Sigmoid colon (tissue), 6 donors: ENCODE measurements at regions not wholly inside any gene's neighbourhood (a gene's known extent, or its start where the extent isn't known, plus 50 kb on each side); places are given as distances from the start of the nearest gene placed in this dataset.
A peak's percentile ranks its signal among the peaks of the same experiment; 100 is the strongest.

Experiments
- DNase-seq: peaks from one replicate; pipeline ENCODE4 v3.0.0-alpha.2; 2019
- H3K27ac ChIP-seq, 4 donors: fragments of 200-600 bp; sonication (generic); one replicate each; pipeline ENCODE4 v1.5.1; 2016 to 2019; ENCODE audit warnings: mild to moderate bottlenecking in 1 of 4
- H3K27me3 ChIP-seq, 3 donors: fragments of 200-600 bp; sonication (generic); one replicate each; pipeline ENCODE4 v1.5.1; 2019; ENCODE audit warnings: mild to moderate bottlenecking in 1 of 3
- H3K36me3 ChIP-seq, 4 donors: fragments of 200-600 bp; sonication (generic); one replicate each; pipeline ENCODE4 v1.5.1; 2016 to 2019
- H3K4me1 ChIP-seq, 4 donors: fragments of 200-600 bp; sonication (generic); one replicate each; pipeline ENCODE4 v1.5.1; 2017 to 2019
- H3K4me3 ChIP-seq, 4 donors: fragments of 200-600 bp; sonication (generic); one replicate each; pipeline ENCODE4 v1.5.1; 2017 to 2019; ENCODE audit warnings: mild to moderate bottlenecking in 2 of 4, moderate library complexity in 1 of 4
- H3K9me3 ChIP-seq, 4 donors: fragments of 200-600 bp in 3 of 4; sonication (generic) in 3 of 4; one replicate each; pipeline versions ENCODE4 v1.5.1 to v1.6.1; 2013 to 2019
- EP300 ChIP-seq, 4 donors: sonication (generic); formaldehyde crosslinking; IDR thresholded peaks; one replicate each; pipeline ENCODE4 v1.6.1; 2017; ENCODE audit warnings: antibody characterized with exemption in 4 of 4
- POLR2A ChIP-seq, 2 donors: fragments of 450-650 bp; IDR thresholded peaks; one replicate each; pipeline ENCODE4 v1.6.1; 2016; ENCODE audit warnings: antibody characterized with exemption in 2 of 2, mild to moderate bottlenecking in 2 of 2, moderate library complexity in 2 of 2
- POLR2AphosphoS5 ChIP-seq, 4 donors: sonication (generic); formaldehyde crosslinking; IDR thresholded peaks; one replicate each; pipeline ENCODE4 v1.6.1; 2017; ENCODE audit warnings: antibody characterized with exemption in 4 of 4
- WGBS, 2 donors: extraction: QIAGEN DNeasy Blood & Tissue Kit; methylation state at CpG; one replicate each; pipeline ENCODE4 v1.1.7; 2013; 5-methylcytosine and 5-hydroxymethylcytosine counted together
- intact Hi-C: fragments of 100-400 bp; cut with DNase I; formaldehyde crosslinking; loops from one replicate; pipeline ENCODE4 v1.15.1; 2023
- TF ChIP-seq, protein P1 (sequence below), 4 experiments: fragments of 450-650 bp in 3 of 4; fragments of 200-600 bp in 1 of 4; IDR thresholded peaks; one replicate each; pipeline ENCODE4 v1.5.1; 2016 to 2019; ENCODE audit warnings: antibody characterized with exemption in 4 of 4, mild to moderate bottlenecking in 3 of 4, moderate library complexity in 2 of 4
- donor health status: healthy with polysubstance abuse.
- donor health status: healthy.

- no peak overlapping the region for H3K27ac ChIP-seq
- H3K9me3 ChIP-seq = no peaks in the 10 kb centered on the region
- no peak for DNase-seq
- H3K4me1 ChIP-seq = peaks cover 0 to 39% (median 21%) of the 10 kb centered on the region in 4 donors
- intact Hi-C loops = loop anchor here (10.0 kb wide), 1 partner anchor 662 kb away; no protein-coding TSS in a partner anchor
- H3K4me3 ChIP-seq = no peak overlapping the region
- 44 to 45% methylated on average over 1 of the region's 1 CpG for WGBS, 2 donors
- TF ChIP-seq, protein P1, sequence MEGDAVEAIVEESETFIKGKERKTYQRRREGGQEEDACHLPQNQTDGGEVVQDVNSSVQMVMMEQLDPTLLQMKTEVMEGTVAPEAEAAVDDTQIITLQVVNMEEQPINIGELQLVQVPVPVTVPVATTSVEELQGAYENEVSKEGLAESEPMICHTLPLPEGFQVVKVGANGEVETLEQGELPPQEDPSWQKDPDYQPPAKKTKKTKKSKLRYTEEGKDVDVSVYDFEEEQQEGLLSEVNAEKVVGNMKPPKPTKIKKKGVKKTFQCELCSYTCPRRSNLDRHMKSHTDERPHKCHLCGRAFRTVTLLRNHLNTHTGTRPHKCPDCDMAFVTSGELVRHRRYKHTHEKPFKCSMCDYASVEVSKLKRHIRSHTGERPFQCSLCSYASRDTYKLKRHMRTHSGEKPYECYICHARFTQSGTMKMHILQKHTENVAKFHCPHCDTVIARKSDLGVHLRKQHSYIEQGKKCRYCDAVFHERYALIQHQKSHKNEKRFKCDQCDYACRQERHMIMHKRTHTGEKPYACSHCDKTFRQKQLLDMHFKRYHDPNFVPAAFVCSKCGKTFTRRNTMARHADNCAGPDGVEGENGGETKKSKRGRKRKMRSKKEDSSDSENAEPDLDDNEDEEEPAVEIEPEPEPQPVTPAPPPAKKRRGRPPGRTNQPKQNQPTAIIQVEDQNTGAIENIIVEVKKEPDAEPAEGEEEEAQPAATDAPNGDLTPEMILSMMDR (IDR thresholded peaks at IDR 0.05) = no peak
- TF ChIP-seq EP300 (IDR thresholded peaks at IDR 0.05) (no peak), POLR2AphosphoS5 (IDR thresholded peaks at IDR 0.05) (no peak), POLR2A (IDR thresholded peaks at IDR 0.05) (no peak)
- H3K36me3 ChIP-seq = no peaks in the 10 kb centered on the region
- H3K27me3 ChIP-seq = no peaks in the 10 kb centered on the region
Measured at GRCh38 chr2:106037262-106037661, 156.8 kb downstream of the UXS1 start.

DNA sequence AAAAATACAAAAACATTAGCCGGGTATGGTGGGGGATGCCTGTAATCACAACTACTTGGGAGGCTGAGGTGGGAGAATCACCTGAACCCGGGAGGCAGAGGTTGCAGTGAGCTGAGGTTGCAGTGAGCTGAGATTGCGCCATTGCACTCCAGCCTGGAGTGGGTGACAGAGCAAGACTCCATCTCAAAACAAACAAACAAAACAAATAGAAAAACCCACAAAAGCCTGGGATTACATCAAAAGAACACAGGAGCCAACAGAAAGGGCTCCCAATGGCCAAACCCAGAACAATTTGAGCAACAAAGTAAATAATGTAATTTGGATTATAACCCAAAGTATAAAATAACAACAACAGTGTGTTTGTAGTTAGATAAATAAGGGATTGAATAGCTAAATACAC is 159.8 kb downstream of the UXS1 start:
- H3K4me3 ChIP-seq = no peak overlapping the region
- intact Hi-C loops = loop anchor here (5.0 to 10.0 kb wide), 3 partner anchors 33 to 660 kb away; a partner anchor contains a TSS
- H3K27me3 ChIP-seq = no peaks in the 10 kb centered on the region
- TF ChIP-seq POLR2AphosphoS5 (IDR thresholded peaks at IDR 0.05) (no peak), EP300 (IDR thresholded peaks at IDR 0.05) (no peak), POLR2A (IDR thresholded peaks at IDR 0.05) (no peak)
- TF ChIP-seq, protein P1 (IDR thresholded peaks at IDR 0.05) = no peak
- peaks cover 0 to 41% (median 39%) of the 10 kb centered on the region in 4 donors for H3K4me1 ChIP-seq
- H3K27ac ChIP-seq = no peak overlapping the region
- 77% methylated on average over 3 of the region's 3 CpGs for WGBS, 2 donors
- H3K36me3 ChIP-seq = no peaks in the 10 kb centered on the region
- DNase-seq = no peak
- no peaks in the 10 kb centered on the region for H3K9me3 ChIP-seq

- TF ChIP-seq POLR2A (IDR thresholded peaks at IDR 0.05) = no peak
- no peak for TF ChIP-seq EP300 (IDR thresholded peaks at IDR 0.05)
- TF ChIP-seq, protein P1 (IDR thresholded peaks at IDR 0.05) = no peak
- no peak for TF ChIP-seq POLR2AphosphoS5 (IDR thresholded peaks at IDR 0.05)
- intact Hi-C loops = loop anchor here (5.0 to 10.0 kb wide), 3 partner anchors 35 to 658 kb away; a partner anchor contains a TSS
- WGBS, 2 donors = 95 to 97% methylated on average over 4 of the region's 4 CpGs
- no peak for DNase-seq
- Histone ChIP-seq H3K9me3 (no peaks in the 10 kb centered on the region), H3K27me3 (no peaks in the 10 kb centered on the region), H3K4me3 (no peak overlapping the region), H3K4me1 (peaks cover 0 to 31% (median 26%) of the 10 kb centered on the region in 4 donors), H3K27ac (no peak overlapping the region), H3K36me3 (no peaks in the 10 kb centered on the region)
Measured at GRCh38 chr2:106032676-106033075, 161.4 kb downstream of the UXS1 start.

GRCh38 chr2:106030287-106031268 is 163.5 kb downstream of the UXS1 start:
- TF ChIP-seq POLR2AphosphoS5 (IDR thresholded peaks at IDR 0.05) (peak; percentile 52 to 76 (median 70)), EP300 (IDR thresholded peaks at IDR 0.05) (peak in 3 of 4 donors; percentile 33 to 66 (median 53)), POLR2A (IDR thresholded peaks at IDR 0.05) (no peak)
- TF ChIP-seq, protein P1 (IDR thresholded peaks at IDR 0.05) = no peak
- Histone ChIP-seq H3K4me3 (peak overlapping the region in 1 of 4 donors; percentile 24), H3K4me1 (peaks cover 0 to 36% (median 25%) of the 10 kb centered on the region in 4 donors), H3K27me3 (no peaks in the 10 kb centered on the region), H3K36me3 (no peaks in the 10 kb centered on the region), H3K27ac (peak overlapping the region; percentile 84 to 93 (median 92)), H3K9me3 (no peaks in the 10 kb centered on the region)
- DNase-seq = peak; percentile 86
- intact Hi-C loops = loop anchor here (5.0 to 10.0 kb wide), 3 partner anchors 37 to 656 kb away; a partner anchor contains a TSS
- whole genome bisulfite sequencing, 2 donors = 34 to 51% methylated on average over 14 of the region's 14 CpGs
